Common myeloid progenitor, CD34-positive (primary cell): ENCODE measurements at regions not wholly inside any gene's neighbourhood (a gene's known extent, or its start where the extent isn't known, plus 50 kb on each side); places are given as distances from the start of the nearest gene placed in this dataset.

Experiments
- CTCF ChIA-PET: fragments of 350-600 bp; sonication (Branson Sonifier 250); formaldehyde crosslinking; loops from one replicate; lab custom pipeline; 2021; ENCODE audit warnings: antibody characterized with exemption; lab: Charles Lee
- POLR2A ChIA-PET: fragments of 350-600 bp; sonication (Branson Sonifier 250); formaldehyde crosslinking; loops from one replicate; lab custom pipeline; 2021; ENCODE audit warnings: antibody characterized with exemption; lab: Charles Lee
- DNase-seq, 3 donors: peaks; one replicate each; pipeline versions ENCODE4 v3.0.0 to v3.0.0-alpha.2; 2013
- H3K27ac ChIP-seq, 2 experiments: 1 replicate in 1 of 2; 2 replicates in 1 of 2; pipeline ENCODE4 v1.7.0; 2013; ENCODE audit warnings: inconsistent platforms in 2 of 2, low read length in 2 of 2, mild to moderate bottlenecking in 2 of 2, low read depth in 1 of 2, moderate library complexity in 1 of 2; ENCODE audit not compliant: severe bottlenecking in 2 of 2, insufficient read depth in 1 of 2, poor library complexity in 1 of 2
- H3K27me3 ChIP-seq, 5 experiments: replicated peaks in 2 of 5; 1 replicate in 3 of 5; 2 replicates in 2 of 5; pipeline versions ENCODE4 v1.6.1 to v1.7.0; 2013; ENCODE audit warnings: low read length in 4 of 5, mild to moderate bottlenecking in 2 of 5, moderate library complexity in 2 of 5, inconsistent platforms in 1 of 5; ENCODE audit not compliant: insufficient read depth in 5 of 5, control insufficient read depth in 4 of 5
- H3K36me3 ChIP-seq, 4 experiments: 1 replicate in 2 of 4; 2 replicates in 2 of 4; pipeline versions ENCODE4 v1.6.1 to v1.7.0; 2013; ENCODE audit warnings: low read length in 3 of 4, control low read depth in 1 of 4, mild to moderate bottlenecking in 1 of 4; ENCODE audit not compliant: control insufficient read depth in 4 of 4, insufficient read depth in 4 of 4
- H3K4me1 ChIP-seq, 4 experiments: 1 replicate in 3 of 4; 2 replicates in 1 of 4; pipeline versions ENCODE4 v1.6.1 to v1.7.1; 2013; ENCODE audit warnings: low read length in 3 of 4, mild to moderate bottlenecking in 3 of 4, control low read depth in 1 of 4, inconsistent platforms in 1 of 4, moderate library complexity in 1 of 4; ENCODE audit not compliant: control insufficient read depth in 4 of 4, insufficient read depth in 4 of 4; ENCODE audit errors: control extremely low read depth in 1 of 4
- H3K4me3 ChIP-seq, 7 experiments: 1 replicate in 4 of 7; 2 replicates in 3 of 7; pipeline versions ENCODE4 v1.5.1 to v1.7.0; 2013; ENCODE audit warnings: mild to moderate bottlenecking in 7 of 7, low read length in 6 of 7, moderate library complexity in 6 of 7, inconsistent platforms in 2 of 7, low read depth in 2 of 7, control low read depth in 1 of 7; ENCODE audit not compliant: insufficient read depth in 4 of 7, control insufficient read depth in 1 of 7; ENCODE audit errors: extremely low read depth in 1 of 7
- H3K9me3 ChIP-seq, 5 experiments: 1 replicate in 4 of 5; 2 replicates in 1 of 5; pipeline versions ENCODE4 v1.6.1 to v1.7.1; 2013; ENCODE audit warnings: low read length in 4 of 5, mild to moderate bottlenecking in 2 of 5, inconsistent platforms in 1 of 5, low read depth in 1 of 5, moderate library complexity in 1 of 5; ENCODE audit not compliant: control insufficient read depth in 4 of 5, insufficient read depth in 2 of 5; ENCODE audit errors: control extremely low read depth in 1 of 5
- WGBS: methylation state at CpG from one replicate; pipeline ENCODE4 v1.1.5; 2013; ENCODE audit not compliant: insufficient coverage; 5-methylcytosine and 5-hydroxymethylcytosine counted together

- Histone ChIP-seq H3K4me3 (no peak overlapping the region), H3K4me1 (no peaks in the 10 kb centered on the region), H3K27ac (no peak overlapping the region), H3K27me3 (peaks cover 0 to 7% (median 0%) of the 10 kb centered on the region in 5 experiments), H3K9me3 (no peaks in the 10 kb centered on the region), H3K36me3 (no peaks in the 10 kb centered on the region)
- no peak for DNase-seq
- ChIA-PET POLR2A (no interaction called here), CTCF (no interaction called here)
- 83% methylated on average over 2 of the region's 2 CpGs for WGBS
Observed at GRCh38 chr18:47471784-47472183, 220.3 kb upstream of the SKOR2 start.

GRCh38 chr18:47470941-47471340 lies 219.5 kb upstream of the SKOR2 start:
- CTCF ChIA-PET = no interaction called here
- DNase-seq = no peak
- Histone ChIP-seq H3K9me3 (no peaks in the 10 kb centered on the region), H3K4me3 (no peak overlapping the region), H3K27ac (no peak overlapping the region), H3K27me3 (peaks cover 0 to 5% (median 0%) of the 10 kb centered on the region in 5 experiments), H3K4me1 (no peaks in the 10 kb centered on the region), H3K36me3 (no peaks in the 10 kb centered on the region)
- POLR2A ChIA-PET = no interaction called here
- WGBS = 100% methylated on average over 1 of the region's 2 CpGs

DNA sequence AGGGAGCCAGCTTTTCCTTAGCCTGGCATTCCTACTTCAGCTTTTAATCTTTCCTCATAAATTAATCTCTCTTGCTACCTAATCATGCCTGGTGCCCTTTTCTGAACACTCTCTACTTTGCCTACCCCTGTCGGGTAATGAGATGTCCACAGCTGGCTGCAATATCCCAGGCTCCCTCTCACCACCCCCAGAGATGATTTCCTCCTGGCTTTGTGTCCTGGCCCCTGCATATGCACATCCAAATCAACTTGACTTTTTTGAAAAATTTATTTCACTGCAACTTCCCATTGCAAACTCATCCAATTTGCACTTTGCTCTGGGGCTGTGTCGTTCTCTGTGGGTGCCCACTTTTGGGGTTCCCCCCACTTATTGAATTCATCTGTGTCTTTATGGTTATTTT lies 218.1 kb upstream of the SKOR2 start:
- Histone ChIP-seq H3K27me3 (peaks cover 0 to 5% (median 0%) of the 10 kb centered on the region in 5 experiments), H3K4me3 (no peak overlapping the region), H3K4me1 (no peaks in the 10 kb centered on the region), H3K9me3 (no peaks in the 10 kb centered on the region), H3K27ac (no peak overlapping the region), H3K36me3 (no peaks in the 10 kb centered on the region)
- no peak for DNase-seq
- ChIA-PET POLR2A (no interaction called here), CTCF (no interaction called here)
- WGBS = 91% methylated on average over 2 of the region's 2 CpGs

- Histone ChIP-seq H3K27me3 (peaks cover 0 to 4% (median 0%) of the 10 kb centered on the region in 5 experiments), H3K36me3 (no peaks in the 10 kb centered on the region), H3K4me3 (no peak overlapping the region), H3K9me3 (no peaks in the 10 kb centered on the region), H3K4me1 (no peaks in the 10 kb centered on the region), H3K27ac (no peak overlapping the region)
- WGBS = 100% methylated on average over 1 of the region's 2 CpGs
- ChIA-PET CTCF (no interaction called here), POLR2A (no interaction called here)
- DNase-seq = no peak
Observed at GRCh38 chr18:47461977-47462376, 210.5 kb upstream of the SKOR2 start.

GRCh38 chr18:47461406-47461948 lies 210.0 kb upstream of the SKOR2 start:
- Histone ChIP-seq H3K4me1 (no peaks in the 10 kb centered on the region), H3K27ac (no peak overlapping the region), H3K36me3 (no peaks in the 10 kb centered on the region), H3K4me3 (no peak overlapping the region), H3K27me3 (peaks cover 0 to 4% (median 0%) of the 10 kb centered on the region in 5 experiments), H3K9me3 (no peaks in the 10 kb centered on the region)
- no peak for DNase-seq
- ChIA-PET POLR2A (no interaction called here), CTCF (no interaction called here)
- 95% methylated on average over 5 of the region's 6 CpGs for WGBS

GRCh38 chr18:47458483-47458882 lies 207.0 kb upstream of the SKOR2 start:
- Histone ChIP-seq H3K9me3 (no peaks in the 10 kb centered on the region), H3K4me3 (no peak overlapping the region), H3K4me1 (no peaks in the 10 kb centered on the region), H3K27me3 (peaks cover 0 to 2% (median 0%) of the 10 kb centered on the region in 5 experiments), H3K27ac (no peak overlapping the region), H3K36me3 (no peaks in the 10 kb centered on the region)
- CTCF ChIA-PET = no interaction called here
- DNase-seq = no peak
- POLR2A ChIA-PET = no interaction called here

DNA sequence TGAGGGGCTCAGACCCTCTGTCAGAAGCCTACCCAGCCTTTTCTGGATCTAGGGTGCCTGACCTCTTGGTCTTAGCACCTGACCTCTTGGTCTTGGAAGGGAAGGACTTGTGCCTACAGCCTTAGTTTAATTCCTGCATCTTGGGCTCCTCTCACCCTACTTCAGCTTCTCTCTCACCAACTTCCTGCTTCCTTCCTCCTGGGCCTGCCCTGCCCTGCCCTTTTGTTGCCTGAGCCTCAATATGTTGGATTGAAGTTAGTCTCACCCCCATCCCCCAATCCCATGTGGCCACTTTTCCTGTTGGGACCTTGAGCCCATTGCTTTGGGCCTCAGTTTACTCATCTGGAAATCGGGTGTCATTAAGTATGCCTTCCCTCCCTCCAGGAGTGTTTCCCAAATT lies 206.2 kb upstream of the SKOR2 start:
- H3K27ac ChIP-seq = no peak overlapping the region
- no peaks in the 10 kb centered on the region for H3K9me3 ChIP-seq
- no peaks in the 10 kb centered on the region for H3K4me1 ChIP-seq
- CTCF ChIA-PET = no interaction called here
- no peak overlapping the region for H3K4me3 ChIP-seq
- no peak for DNase-seq
- POLR2A ChIA-PET = no interaction called here
- 100% methylated on average over 1 of the region's 1 CpG for WGBS
- peaks cover 0 to 2% (median 0%) of the 10 kb centered on the region in 5 experiments for H3K27me3 ChIP-seq
- no peaks in the 10 kb centered on the region for H3K36me3 ChIP-seq
